ENCODE measurements at regions not wholly inside any gene's neighbourhood (a gene's known extent, or its start where the extent isn't known, plus 50 kb on each side); places are given as distances from the start of the nearest gene placed in this dataset.

- Histone ChIP-seq H4K91ac (ENCODE audit: insufficient read length, low read depth, low read length) (no peak overlapping the region), H4K5ac (ENCODE audit: insufficient read length, low read depth, low read length) (no peak overlapping the region), H3K27ac (ENCODE audit: insufficient read length, low read depth, low read length) (no peak overlapping the region), H3K4me2 (ENCODE audit: insufficient read depth, insufficient read length, low read length) (no peak overlapping the region), H2BK15ac (ENCODE audit: low read depth, low read length) (no peak overlapping the region), H3T11ph (ENCODE audit: low read length) (no peak overlapping the region), H3K56ac (ENCODE audit: insufficient read length, low read depth, low read length) (no peak overlapping the region), H2BK5ac (ENCODE audit: insufficient read length, low read length) (no peak overlapping the region), H3K23me2 (ENCODE audit: insufficient read length, low read depth, low read length, poor library complexity, severe bottlenecking) (no peaks in the 10 kb centered on the region), H2AFZ (ENCODE audit: low read length) (no peak overlapping the region), H2BK20ac (ENCODE audit: low read depth, low read length, poor library complexity, severe bottlenecking) (no peak overlapping the region), H3K4me1 (ENCODE audit: insufficient read depth, low read length) (no peaks in the 10 kb centered on the region), H2AK5ac (ENCODE audit: insufficient read length, low read length) (no peak overlapping the region), H2BK120ac (ENCODE audit: low read depth, low read length, poor library complexity, severe bottlenecking) (no peak overlapping the region), H3K9me3 (ENCODE audit: control insufficient read depth, low read depth, low read length) (no peaks in the 10 kb centered on the region), H3K27me3 (ENCODE audit: insufficient read depth, low read length) (no peaks in the 10 kb centered on the region), H3K14ac (ENCODE audit: insufficient read depth, low read length) (no peak overlapping the region), H2BK12ac (ENCODE audit: insufficient read length, low read depth, low read length) (no peak overlapping the region), H4K8ac (replicated peaks; ENCODE audit: insufficient read length, low read depth, low read length) (no peak overlapping the region), H3K9ac (ENCODE audit: extremely low read depth, insufficient read length, low read length) (no peak overlapping the region), H3K79me1 (ENCODE audit: insufficient read depth, low read depth, low read length, poor library complexity, severe bottlenecking) (no peaks in the 10 kb centered on the region), H4K20me1 (ENCODE audit: control insufficient read depth, insufficient read depth, insufficient read length) (no peaks in the 10 kb centered on the region), H3K23ac (ENCODE audit: insufficient read length, low read depth, low read length) (no peak overlapping the region), H3K18ac (ENCODE audit: insufficient read length, low read depth, low read length) (no peak overlapping the region), H3K79me2 (ENCODE audit: insufficient read depth, low read length) (no peaks in the 10 kb centered on the region), H3K4ac (ENCODE audit: low read depth, low read length) (no peak overlapping the region)
- no peak overlapping the region for H3K4me3 Mint-ChIP-seq
- DNase-seq, result no peak
- TF ChIP-seq CTCF (conservative IDR thresholded peaks at IDR 0.05), result no peak
- peaks cover under 1 to 3% of the 10 kb centered on the region in 2 experiments; a peak in 3 of 4 replicates for H3K4me1 Mint-ChIP-seq
- no CpG with 5 or more reads among the region's 1 CpG for WGBS (ENCODE audit: extremely low coverage, insufficient read length, low lambda C conversion rate)
- no peaks in the 10 kb centered on the region for H3K36me3 Mint-ChIP-seq (ENCODE audit: insufficient read depth in 1 of 3, low read depth in 3 of 3)
- no peaks in the 10 kb centered on the region for H3K27me3 Mint-ChIP-seq (ENCODE audit: low read depth)
- H3K9me3 Mint-ChIP-seq, result no peaks in the 10 kb centered on the region; a peak in 1 of 5 replicates
- no peak overlapping the region for H3K27ac Mint-ChIP-seq
Observed at GRCh38 chr7:93751421-93751820, 139.1 kb downstream of the TFPI2 start.

Measured in H9 (cell line).